HS-27A (cell line): ENCODE measurements at regions not wholly inside any gene's neighbourhood (a gene's known extent, or its start where the extent isn't known, plus 50 kb on each side); places are given as distances from the start of the nearest gene placed in this dataset.
"Not testable (repeated sequence)": the region's sequence is repeated elsewhere in the genome, so short reads cannot be mapped to it uniquely, and the experiment has no call there.

Experiments used
- DNase-seq: peaks from one replicate; pipeline ENCODE4 v3.0.0-alpha.2; 2012; ENCODE audit warnings: low read depth, missing footprints

GRCh38 chr13:37995092-37995491 lies 125.5 kb upstream of the TRPC4 start:
- DNase-seq: no peak

- no peak for DNase-seq
These were observed 117.2 kb upstream of the TRPC4 start for GRCh38 chr13:37986811-37987210.

DNA sequence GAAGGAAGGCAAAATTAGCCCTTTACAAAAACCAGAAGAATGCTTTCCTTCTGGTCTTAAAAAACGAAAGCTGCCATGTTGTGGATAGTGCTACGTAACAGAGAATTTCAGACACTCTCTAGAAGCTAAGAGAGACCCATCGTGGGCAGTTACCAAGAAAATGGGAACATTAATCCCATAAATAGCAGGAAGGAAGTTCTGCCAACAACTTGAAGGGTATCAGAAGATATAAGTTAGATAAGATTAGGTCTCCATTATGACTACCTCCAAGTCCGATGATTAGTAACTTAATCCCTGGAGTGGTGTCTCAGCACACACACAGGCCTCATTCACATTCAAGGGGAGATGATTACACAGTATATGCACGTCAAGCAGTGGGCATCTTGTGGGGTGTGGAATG lies 115.7 kb upstream of the TRPC4 start:
- DNase-seq: no peak

- no peak for DNase-seq
These were observed 114.8 kb upstream of the TRPC4 start for GRCh38 chr13:37984357-37984756.

GRCh38 chr13:37981932-37982331 lies 112.4 kb upstream of the TRPC4 start:
- DNase-seq: no peak

- no peak for DNase-seq
These were observed 109.1 kb upstream of the TRPC4 start for GRCh38 chr13:37978680-37979079.

DNA sequence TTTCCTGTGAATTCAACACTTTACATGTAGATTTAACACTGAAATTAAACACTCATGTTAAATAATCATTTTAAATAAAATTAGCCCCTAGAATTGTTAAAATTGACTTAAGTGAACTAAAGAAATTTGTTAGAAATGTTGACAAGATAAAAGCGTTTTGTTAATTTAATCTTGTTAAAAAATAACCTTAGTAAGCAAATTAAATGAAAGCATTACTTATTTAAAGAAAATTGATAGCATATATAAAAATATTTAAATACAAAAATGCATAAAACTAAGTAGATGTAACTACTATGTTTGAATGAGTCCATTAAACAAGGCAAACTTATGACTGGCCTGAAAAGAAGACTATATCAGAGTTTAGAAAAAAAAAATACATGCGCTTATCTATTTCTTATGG lies 99.0 kb upstream of the TRPC4 start:
- DNase-seq: no peak

DNA sequence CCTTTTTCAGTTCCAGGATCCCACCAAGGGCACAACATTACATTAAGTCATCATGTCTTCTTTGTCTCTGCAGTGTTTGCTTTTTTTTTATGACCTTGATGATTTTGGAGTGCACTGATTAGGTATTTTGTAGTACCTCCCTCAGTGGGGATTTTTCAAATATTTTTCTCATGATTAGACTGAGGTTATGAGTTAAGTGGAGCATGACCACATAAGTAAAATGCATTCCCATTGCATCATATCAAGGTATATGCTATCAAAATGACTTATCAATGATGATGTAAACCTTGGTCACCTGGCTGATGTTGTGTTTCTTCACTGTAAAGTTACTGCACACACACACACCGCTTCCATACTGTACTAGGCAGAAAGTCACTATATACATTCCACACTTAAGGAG lies 96.7 kb upstream of the TRPC4 start:
- DNase-seq: no peak

DNA sequence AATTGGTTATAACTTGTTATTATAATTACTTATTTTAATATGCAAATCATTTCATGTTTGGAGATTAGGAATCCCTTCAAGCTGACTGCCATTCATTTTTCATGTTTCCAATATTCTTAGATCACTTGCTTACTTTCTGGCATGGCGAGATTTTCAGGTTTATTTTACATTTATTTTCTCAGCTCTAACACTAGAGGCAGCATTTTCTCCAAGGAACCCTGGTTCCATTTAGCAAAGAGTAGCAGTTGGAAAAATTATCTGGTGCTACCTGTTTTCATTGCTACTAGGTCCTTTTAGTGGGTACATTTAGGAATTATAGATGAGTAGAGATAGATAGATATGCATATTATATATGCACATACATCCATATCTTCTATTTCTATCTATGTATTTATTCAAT lies 90.9 kb upstream of the TRPC4 start:
- DNase-seq: no peak

DNA sequence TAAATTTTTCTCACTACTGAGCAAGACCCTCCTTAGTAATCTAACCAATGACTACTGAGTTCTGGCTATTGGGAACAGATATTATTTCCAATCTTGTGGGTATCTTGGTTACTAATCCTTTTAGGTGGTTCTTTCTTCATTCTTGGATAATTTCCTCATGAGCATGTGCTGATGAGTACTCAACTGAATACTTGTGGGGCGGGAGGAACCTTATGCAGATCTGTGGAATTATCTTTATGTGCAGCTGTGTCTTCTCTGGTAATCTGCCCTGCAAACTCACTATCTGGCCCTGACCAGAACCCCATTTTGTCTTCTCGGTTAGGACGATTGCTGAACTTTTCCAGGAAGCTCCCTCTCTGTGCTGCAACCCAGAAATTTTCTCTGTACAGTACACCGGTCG lies 89.7 kb upstream of the TRPC4 start:
- DNase-seq: no peak

DNA sequence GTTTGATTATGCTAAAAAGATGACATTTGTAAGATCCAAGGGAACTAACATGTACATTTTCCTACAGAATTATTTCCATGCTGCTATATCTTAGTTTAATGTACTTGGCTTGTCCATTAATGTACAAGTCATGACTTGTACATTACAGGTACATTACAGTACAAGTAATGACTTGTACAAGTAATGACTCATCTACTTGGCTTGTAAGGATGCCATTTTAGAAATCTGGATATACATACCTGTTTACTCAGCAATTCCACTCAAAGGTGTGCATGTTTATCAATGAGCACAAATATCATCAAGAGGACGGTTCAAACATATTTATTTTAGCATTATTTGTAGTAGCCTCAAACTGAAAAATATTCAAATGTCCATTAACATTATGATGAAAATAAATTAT lies 87.0 kb upstream of the TRPC4 start:
- DNase-seq: no peak

GRCh38 chr13:37954597-37954996 lies 85.0 kb upstream of the TRPC4 start:
- DNase-seq: not testable (repeated sequence)

GRCh38 chr13:37954191-37954590 lies 84.6 kb upstream of the TRPC4 start:
- no peak for DNase-seq

GRCh38 chr13:37953696-37954095 lies 84.1 kb upstream of the TRPC4 start:
- DNase-seq: no peak

GRCh38 chr13:37950016-37950415 lies 80.4 kb upstream of the TRPC4 start:
- DNase-seq: no peak

DNA sequence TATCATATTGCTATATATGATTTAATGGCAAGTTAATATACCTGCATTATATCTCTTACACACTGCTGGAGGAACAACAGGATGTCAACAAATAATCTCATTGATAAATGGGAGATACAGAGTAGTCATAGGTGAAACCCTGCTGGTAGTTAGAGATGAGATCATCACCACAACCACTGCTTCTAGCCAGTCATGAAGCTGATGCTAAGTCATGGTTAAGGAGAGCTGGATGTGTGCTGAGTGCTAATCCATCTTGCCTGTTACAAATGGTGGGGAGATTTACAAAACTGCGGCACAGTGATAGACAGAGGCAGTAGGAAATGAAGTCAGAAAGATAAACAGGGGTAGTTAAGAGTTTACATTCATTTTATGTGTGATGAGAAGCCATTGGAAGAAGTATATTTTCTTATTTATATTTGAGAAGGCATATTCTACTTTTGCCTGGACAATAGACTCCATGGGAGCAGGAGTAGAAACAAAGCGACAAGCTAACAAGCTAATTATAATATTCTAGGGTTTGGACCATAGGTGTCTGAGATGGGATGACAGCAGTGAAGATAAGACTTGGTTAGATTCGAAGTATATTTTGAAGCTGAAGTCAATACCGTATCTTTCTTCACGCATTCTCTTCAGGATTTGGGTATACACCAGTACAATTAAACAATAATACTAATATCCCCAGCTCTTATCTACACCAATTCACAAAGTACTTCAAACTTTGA lies 78.0 kb upstream of the TRPC4 start:
- no peak for DNase-seq

DNA sequence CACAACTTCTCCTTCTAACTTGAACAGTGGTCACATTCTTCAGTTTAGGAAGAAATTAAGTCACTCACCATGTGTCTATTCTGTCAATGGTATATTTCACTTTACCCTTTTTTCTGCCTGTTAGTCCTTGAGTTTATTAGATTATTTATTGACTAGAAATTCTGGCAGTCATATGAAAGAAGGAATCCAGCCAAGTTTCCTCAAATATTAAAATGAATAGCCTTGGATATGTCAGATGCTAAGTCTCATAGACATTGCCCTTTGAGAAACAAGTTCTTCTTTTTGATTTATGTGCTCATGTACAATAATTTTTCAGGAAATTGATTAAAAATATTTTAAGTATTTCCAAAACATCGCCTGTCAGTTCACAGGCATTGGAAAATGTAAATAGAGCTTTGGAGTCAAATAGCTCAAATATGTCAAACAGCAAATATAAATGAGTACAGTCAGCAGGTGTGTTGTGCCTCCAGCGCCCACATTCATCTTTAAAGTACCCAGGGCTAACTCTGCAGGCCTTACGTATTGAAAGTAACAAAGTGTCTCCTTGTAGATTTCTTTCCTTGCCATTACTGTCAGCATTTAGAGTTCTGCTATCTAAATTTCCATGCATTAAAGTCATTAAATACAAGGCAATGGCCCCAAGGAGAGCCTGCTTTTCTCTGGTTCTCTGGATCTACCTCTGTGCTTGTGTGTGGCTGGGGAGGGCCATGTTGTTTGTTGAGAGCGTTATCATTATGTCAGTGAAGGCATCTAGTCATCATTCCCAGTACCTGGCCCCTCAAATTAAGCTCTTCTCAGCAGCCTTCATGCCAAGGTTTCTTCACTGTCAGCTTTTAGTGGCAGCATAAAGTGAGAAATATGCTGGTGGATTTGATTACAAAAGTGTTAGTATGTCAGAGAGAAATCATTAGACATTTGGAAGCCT lies 76.3 kb upstream of the TRPC4 start:
- DNase-seq: no peak

- no peak for DNase-seq
These were observed 75.4 kb upstream of the TRPC4 start for GRCh38 chr13:37944869-37945442.

DNA sequence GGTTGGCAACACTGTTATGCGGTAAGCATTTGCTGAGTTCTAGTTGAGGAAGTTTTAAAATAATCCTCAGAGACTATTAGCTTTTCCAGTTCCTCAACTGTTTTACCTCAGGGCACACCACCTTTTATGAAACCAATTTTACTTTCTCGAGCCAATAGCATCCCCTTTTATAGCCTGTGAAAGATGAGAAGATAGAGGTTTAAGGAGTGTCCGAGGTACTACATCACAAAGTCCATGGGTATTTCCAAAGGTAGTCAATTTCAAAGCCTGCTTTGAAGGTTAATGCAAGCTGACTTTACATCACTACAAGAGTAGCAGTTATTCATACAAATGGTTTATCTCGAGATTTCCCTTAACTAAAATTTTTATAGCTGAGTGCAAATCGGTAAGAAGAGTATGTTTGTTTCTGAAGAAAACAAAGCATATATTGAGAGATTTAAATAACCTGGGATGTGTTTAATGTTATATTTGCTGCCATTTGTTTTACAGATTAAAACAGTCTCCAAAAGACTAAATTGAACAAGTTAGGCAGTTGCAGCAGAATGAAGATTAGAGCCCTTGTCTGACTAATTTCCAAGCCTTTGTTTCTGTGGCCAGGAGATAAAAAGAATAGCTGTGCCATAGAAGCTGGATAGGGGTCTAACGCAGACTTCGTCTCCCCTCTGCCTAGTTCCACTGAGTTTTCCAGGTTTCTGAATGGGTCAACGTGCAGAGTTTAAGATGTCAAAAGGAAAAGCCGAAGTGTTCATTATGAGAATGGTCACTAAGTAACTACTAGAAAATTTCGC lies 74.7 kb upstream of the TRPC4 start:
- DNase-seq: no peak

GRCh38 chr13:37942929-37943328 lies 73.4 kb upstream of the TRPC4 start:
- no peak for DNase-seq

DNA sequence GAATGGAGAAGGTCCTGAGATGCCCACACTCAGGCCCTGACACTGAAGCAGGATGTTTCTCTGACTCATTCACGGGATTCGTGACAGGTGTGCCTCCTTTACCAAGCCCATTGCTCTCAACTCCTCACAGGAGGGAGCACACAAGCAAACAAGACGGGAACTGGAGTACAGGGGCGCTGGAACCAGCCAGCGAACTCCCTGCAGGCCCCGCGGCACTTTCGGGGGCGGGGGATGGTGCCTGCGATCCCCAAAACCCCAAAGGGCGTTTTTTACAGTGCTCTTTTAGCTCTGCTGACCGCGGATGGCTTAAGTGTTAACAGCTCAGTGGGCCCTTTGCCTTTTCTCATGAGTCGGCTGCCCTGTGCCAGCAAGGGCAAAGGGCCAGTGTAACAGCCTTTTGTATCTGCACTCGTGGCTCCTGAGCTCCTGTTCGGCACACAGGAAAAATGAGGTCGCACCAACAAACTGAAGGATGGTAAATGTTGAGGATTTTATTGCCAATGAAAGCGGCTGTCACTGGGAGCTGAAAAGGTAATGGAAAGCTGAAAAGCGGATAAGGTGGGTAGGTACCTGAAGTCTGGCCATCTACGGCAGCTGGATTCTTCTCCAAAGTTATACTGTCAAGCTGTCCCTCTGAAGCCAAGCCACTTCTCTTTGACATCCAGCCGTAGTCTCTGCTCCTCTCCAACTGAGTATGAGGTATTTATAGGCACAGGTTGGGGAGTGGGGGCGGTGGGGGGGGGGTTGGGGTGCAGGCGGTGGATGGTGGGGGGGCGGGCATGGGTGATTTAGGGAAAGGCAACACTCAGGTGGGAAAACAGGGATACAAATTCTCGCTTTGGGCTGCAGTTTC lies 65.0 kb upstream of the TRPC4 start:
- no peak for DNase-seq
